ENCODE measurements at regions not wholly inside any gene's neighbourhood (a gene's known extent, or its start where the extent isn't known, plus 50 kb on each side); places are given as distances from the start of the nearest gene placed in this dataset.

- TF ChIP-seq CTCF (conservative IDR thresholded peaks at IDR 0.05) = no peak
- TF ChIP-seq ZFX (IDR thresholded peaks at IDR 0.05) = no peak
Observed at GRCh38 chr1:102190429-102190828, 193.7 kb upstream of the OLFM3 start.
